H9 (cell line): ENCODE measurements at regions not wholly inside any gene's neighbourhood (a gene's known extent, or its start where the extent isn't known, plus 50 kb on each side); places are given as distances from the start of the nearest gene placed in this dataset.

Experiments
- DNase-seq: peaks from one replicate; pipeline ENCODE4 v3.0.0-alpha.2; 2017
- H2AFZ ChIP-seq: one replicate; pipeline ENCODE4 v1.6.1; 2013; ENCODE audit warnings: mild to moderate bottlenecking, low read length, control low read depth, moderate library complexity
- H2AK5ac ChIP-seq: 2 replicates; pipeline ENCODE4 v1.6.1; 2013; ENCODE audit warnings: low read length, control low read depth, mixed read lengths; ENCODE audit not compliant: insufficient read length
- H2BK120ac ChIP-seq: one replicate; pipeline ENCODE4 v1.6.1; 2013; ENCODE audit warnings: low read depth, mild to moderate bottlenecking, low read length, control low read depth, inconsistent platforms; ENCODE audit not compliant: poor library complexity, severe bottlenecking
- H2BK12ac ChIP-seq: 2 replicates; pipeline ENCODE4 v1.6.1; 2013; ENCODE audit warnings: low read length, control low read depth, mixed read lengths, low read depth; ENCODE audit not compliant: insufficient read length
- H2BK15ac ChIP-seq: 2 replicates; pipeline ENCODE4 v1.6.1; 2013; ENCODE audit warnings: low read depth, low read length, control low read depth
- H2BK20ac ChIP-seq: one replicate; pipeline ENCODE4 v1.6.1; 2013; ENCODE audit warnings: low read depth, mild to moderate bottlenecking, low read length, control low read depth, inconsistent platforms; ENCODE audit not compliant: poor library complexity, severe bottlenecking
- H2BK5ac ChIP-seq: 2 replicates; pipeline ENCODE4 v1.6.1; 2013; ENCODE audit warnings: low read length, control low read depth, mixed read lengths; ENCODE audit not compliant: insufficient read length
- H3K14ac ChIP-seq: 2 replicates; pipeline ENCODE4 v1.6.1; 2013; ENCODE audit warnings: low read length, control low read depth; ENCODE audit not compliant: insufficient read depth
- H3K18ac ChIP-seq: 2 replicates; pipeline ENCODE4 v1.6.1; 2013; ENCODE audit warnings: low read depth, mild to moderate bottlenecking, mixed read lengths, low read length, control low read depth; ENCODE audit not compliant: insufficient read length
- H3K23ac ChIP-seq: 2 replicates; pipeline ENCODE4 v1.6.1; 2013; ENCODE audit warnings: low read length, control low read depth, mixed read lengths, low read depth; ENCODE audit not compliant: insufficient read length
- H3K23me2 ChIP-seq: 2 replicates; pipeline ENCODE4 v1.6.1; 2013; ENCODE audit warnings: low read depth, mild to moderate bottlenecking, mixed read lengths, low read length, control low read depth; ENCODE audit not compliant: insufficient read length, poor library complexity, severe bottlenecking
- H3K27ac ChIP-seq: 2 replicates; pipeline ENCODE4 v1.5.1; 2013; ENCODE audit warnings: low read length, control low read depth, mixed read lengths, low read depth; ENCODE audit not compliant: insufficient read length
- H3K27me3 ChIP-seq: 2 replicates; pipeline ENCODE4 v1.6.1; 2013; ENCODE audit warnings: low read length, control low read depth, inconsistent platforms; ENCODE audit not compliant: insufficient read depth
- H3K4ac ChIP-seq: 2 replicates; pipeline ENCODE4 v1.6.1; 2013; ENCODE audit warnings: low read depth, mild to moderate bottlenecking, control low read depth, inconsistent platforms, low read length, moderate library complexity
- H3K4me1 ChIP-seq: 2 replicates; pipeline ENCODE4 v1.6.1; 2013; ENCODE audit warnings: low read length, control low read depth, inconsistent platforms; ENCODE audit not compliant: insufficient read depth
- H3K4me2 ChIP-seq: 2 replicates; pipeline ENCODE4 v1.6.1; 2013; ENCODE audit warnings: low read length, control low read depth, mixed read lengths; ENCODE audit not compliant: insufficient read length, insufficient read depth
- H3K56ac ChIP-seq: 2 replicates; pipeline ENCODE4 v1.6.1; 2013; ENCODE audit warnings: low read depth, mild to moderate bottlenecking, mixed read lengths, low read length, control low read depth; ENCODE audit not compliant: insufficient read length
- H3K79me1 ChIP-seq: 2 replicates; pipeline ENCODE4 v1.6.1; 2013; ENCODE audit warnings: low read depth, mild to moderate bottlenecking, moderate library complexity, low read length, control low read depth, inconsistent platforms; ENCODE audit not compliant: insufficient read depth, poor library complexity, severe bottlenecking
- H3K79me2 ChIP-seq: 2 replicates; pipeline ENCODE4 v1.6.1; 2013; ENCODE audit warnings: low read length, control low read depth, inconsistent platforms; ENCODE audit not compliant: insufficient read depth
- H3K9ac ChIP-seq: 2 replicates; pipeline ENCODE4 v1.6.1; 2013; ENCODE audit warnings: low read length, control low read depth, mixed read lengths; ENCODE audit not compliant: insufficient read length; ENCODE audit errors: extremely low read depth
- H3K9me3 ChIP-seq: one replicate; pipeline ENCODE4 v1.6.1; 2013; ENCODE audit warnings: low read depth, low read length, inconsistent platforms; ENCODE audit not compliant: control insufficient read depth
- H3T11ph ChIP-seq: one replicate; pipeline ENCODE4 v1.6.1; 2013; ENCODE audit warnings: mild to moderate bottlenecking, low read length, control low read depth, inconsistent platforms
- H4K20me1 ChIP-seq: one replicate; pipeline ENCODE4 v1.6.1; 2013; ENCODE audit not compliant: control insufficient read depth, insufficient read length, insufficient read depth
- H4K5ac ChIP-seq: 2 replicates; pipeline ENCODE4 v1.6.1; 2013; ENCODE audit warnings: low read depth, mild to moderate bottlenecking, mixed read lengths, low read length, control low read depth; ENCODE audit not compliant: insufficient read length
- H4K8ac ChIP-seq: replicated peaks from 2 replicates; pipeline ENCODE4 v1.6.1; 2013; ENCODE audit warnings: low read length, control low read depth, mixed read lengths, low read depth; ENCODE audit not compliant: insufficient read length
- H4K91ac ChIP-seq: 2 replicates; pipeline ENCODE4 v1.6.1; 2013; ENCODE audit warnings: low read depth, mild to moderate bottlenecking, moderate library complexity, mixed read lengths, low read length, control low read depth; ENCODE audit not compliant: insufficient read length
- H3K27ac Mint-ChIP-seq, 3 experiments: 2 replicates in 2 of 3; 3 replicates in 1 of 3; pipeline ENCODE4 v1.8.0; 2020 to 2021; ENCODE audit warnings: mixed read lengths in 3 of 3, mild to moderate bottlenecking in 1 of 3, moderate library complexity in 1 of 3
- H3K27me3 Mint-ChIP-seq: 2 replicates; pipeline ENCODE4 v1.8.0; 2021; ENCODE audit warnings: low read depth, mild to moderate bottlenecking, moderate library complexity, mixed read lengths
- H3K36me3 Mint-ChIP-seq, 3 experiments: 2 replicates in 2 of 3; 3 replicates in 1 of 3; pipeline ENCODE4 v1.8.0; 2020 to 2021; ENCODE audit warnings: low read depth in 3 of 3, mixed read lengths in 3 of 3; ENCODE audit not compliant: insufficient read depth in 1 of 3
- H3K4me1 Mint-ChIP-seq, 2 experiments: 2 replicates each; pipeline ENCODE4 v1.8.0; 2020; ENCODE audit warnings: mixed read lengths in 2 of 2
- H3K4me3 Mint-ChIP-seq, 2 experiments: 2 replicates in 1 of 2; 3 replicates in 1 of 2; pipeline ENCODE4 v1.8.0; 2020 to 2021; ENCODE audit warnings: mild to moderate bottlenecking in 2 of 2, mixed read lengths in 2 of 2, moderate library complexity in 1 of 2
- H3K9me3 Mint-ChIP-seq, 2 experiments: 2 replicates in 1 of 2; 3 replicates in 1 of 2; pipeline ENCODE4 v1.8.0; 2020; ENCODE audit warnings: mild to moderate bottlenecking in 2 of 2, mixed read lengths in 2 of 2, moderate library complexity in 1 of 2
- CTCF ChIP-seq: fragments of 200-600 bp; sonication (generic); conservative IDR thresholded peaks from 3 replicates; pipeline ENCODE4 v1.8.0; 2021; ENCODE audit warnings: antibody characterized with exemption, mild to moderate bottlenecking
- WGBS: extraction: QIAGEN DNeasy Blood & Tissue Kit; methylation state at CpG from one replicate; pipeline ENCODE4 v1.1.7; 2013; ENCODE audit warnings: missing lambda C conversion rate, low lambda C conversion rate, mixed read lengths; ENCODE audit not compliant: insufficient read length; ENCODE audit errors: extremely low coverage; 5-methylcytosine and 5-hydroxymethylcytosine counted together

GRCh38 chr15:77790481-77790880 is 157.8 kb upstream of the LINGO1 start:
- Histone ChIP-seq H3K27ac (no peak overlapping the region), H3K56ac (no peak overlapping the region), H2BK120ac (no peak overlapping the region), H2AK5ac (no peak overlapping the region), H2BK5ac (no peak overlapping the region), H2BK15ac (no peak overlapping the region), H2BK12ac (no peak overlapping the region), H3K4me2 (no peak overlapping the region), H3K4me1 (no peaks in the 10 kb centered on the region), H2AFZ (no peak overlapping the region), H2BK20ac (no peak overlapping the region), H3K4ac (no peak overlapping the region), H3K9me3 (no peaks in the 10 kb centered on the region), H3K79me1 (no peaks in the 10 kb centered on the region), H3K9ac (no peak overlapping the region), H3K27me3 (no peaks in the 10 kb centered on the region), H3K79me2 (no peaks in the 10 kb centered on the region), H3K18ac (no peak overlapping the region), H3K23me2 (no peaks in the 10 kb centered on the region), H3K23ac (no peak overlapping the region), H3T11ph (no peak overlapping the region), H4K8ac (no peak overlapping the region), H4K5ac (no peak overlapping the region), H4K20me1 (no peaks in the 10 kb centered on the region), H4K91ac (no peak overlapping the region), H3K14ac (no peak overlapping the region)
- no peak for TF ChIP-seq CTCF
- peaks cover 1% of the 10 kb centered on the region for H3K27me3 Mint-ChIP-seq
- no peaks in the 10 kb centered on the region for H3K36me3 Mint-ChIP-seq
- H3K4me3 Mint-ChIP-seq = no peak overlapping the region
- whole genome bisulfite sequencing = no CpG with 5 or more reads among the region's 3 CpGs
- no peak for DNase-seq
- peaks cover 5 to 24% of the 10 kb centered on the region in 2 experiments for H3K4me1 Mint-ChIP-seq
- no peaks in the 10 kb centered on the region for H3K9me3 Mint-ChIP-seq
- H3K27ac Mint-ChIP-seq = no peak overlapping the region
